A549 (cell line): ENCODE measurements at regions not wholly inside any gene's neighbourhood (a gene's known extent, or its start where the extent isn't known, plus 50 kb on each side); places are given as distances from the start of the nearest gene placed in this dataset.

ENCODE experiments used
- CTCF ChIP-seq: fragments of >200 bp; sonication (Bioruptor Twin); formaldehyde crosslinking; IDR thresholded peaks from 3 replicates; pipeline ENCODE4 v1.5.1; 2016
- GATA3 ChIP-seq: IDR thresholded peaks from 2 replicates; pipeline ENCODE4 v1.6.1; 2012; ENCODE audit warnings: borderline replicate concordance
- MAX ChIP-seq: IDR thresholded peaks from 2 replicates; pipeline ENCODE4 v1.6.1; 2012
- NR3C1 ChIP-seq: fragments of >200 bp; sonication (Bioruptor Twin); formaldehyde crosslinking; IDR thresholded peaks from 3 replicates; pipeline ENCODE4 v1.6.1; 2017
- POLR2A ChIP-seq: IDR thresholded peaks from 2 replicates; pipeline ENCODE4 v1.6.1; 2012; ENCODE audit warnings: mild to moderate bottlenecking, low read length
- RAD21 ChIP-seq, 2 experiments: fragments of >200 bp in 1 of 2; sonication (Bioruptor Twin) in 1 of 2; formaldehyde crosslinking in 1 of 2; IDR thresholded peaks in 1 of 2; conservative IDR thresholded peaks in 1 of 2; 2 replicates in 1 of 2; 3 replicates in 1 of 2; pipeline ENCODE4 v1.6.1; 2012 to 2018; ENCODE audit warnings: inconsistent platforms in 1 of 2
- USF2 ChIP-seq: fragments of 450-650 bp; IDR thresholded peaks from 2 replicates; pipeline ENCODE4 v1.6.1; 2014; ENCODE audit warnings: antibody characterized with exemption

- no peak for TF ChIP-seq CTCF
- TF ChIP-seq MAX = no peak
- no peak for TF ChIP-seq USF2
- no peak for TF ChIP-seq NR3C1
- no peak for TF ChIP-seq POLR2A
- no peak for TF ChIP-seq GATA3
- no peak for TF ChIP-seq RAD21 (conservative IDR thresholded peaks at IDR 0.05 in 1 of 2, IDR thresholded peaks at IDR 0.05 in 1 of 2)
These were observed 68.1 kb upstream of the GRXCR1 start for GRCh38 chr4:42824278-42824977.
